ENCODE measurements at regions not wholly inside any gene's neighbourhood (a gene's known extent, or its start where the extent isn't known, plus 50 kb on each side); places are given as distances from the start of the nearest gene placed in this dataset.

- no peak for DNase-seq (ENCODE audit: low spot score)
- FAIRE-seq, result no peak
Measured at GRCh38 chr2:128835342-128835855, 516.7 kb upstream of the HS6ST1 start.

- FAIRE-seq (no peak), DNase-seq (ENCODE audit: low spot score) (no peak)
Measured at GRCh38 chr2:128835974-128836373, 517.3 kb upstream of the HS6ST1 start.

GRCh38 chr2:128836559-128837100, 518.0 kb upstream of the HS6ST1 start:
- DNase-seq (ENCODE audit: low spot score) (no peak), FAIRE-seq (no peak)

- FAIRE-seq (no peak), DNase-seq (ENCODE audit: low spot score) (no peak)
Measured at GRCh38 chr2:128838244-128838643, 519.6 kb upstream of the HS6ST1 start.

GRCh38 chr2:128841803-128842202, 523.1 kb upstream of the HS6ST1 start:
- DNase-seq (ENCODE audit: low spot score) (no peak), FAIRE-seq (no peak)

- FAIRE-seq (no peak), DNase-seq (ENCODE audit: low spot score) (no peak)
Measured at GRCh38 chr2:128867311-128867710, 548.6 kb upstream of the HS6ST1 start.

- FAIRE-seq, result no peak
Measured at GRCh38 chr2:128867936-128868636, 549.4 kb upstream of the HS6ST1 start.

GRCh38 chr2:128868686-128869551, 550.3 kb upstream of the HS6ST1 start:
- no peak for FAIRE-seq
- DNase-seq (ENCODE audit: low spot score), result no peak

More at GRCh38 chr2:128867936-128868636, 549.4 kb upstream of the HS6ST1 start:
- DNase-seq (ENCODE audit: low spot score), result no peak

- no peak for DNase-seq (ENCODE audit: low spot score)
- no peak for FAIRE-seq
Measured at GRCh38 chr2:128874608-128875007, 555.9 kb upstream of the HS6ST1 start.

GRCh38 chr2:128876986-128877983, 558.6 kb upstream of the HS6ST1 start:
- DNase-seq (ENCODE audit: low spot score), result no peak
- no peak for FAIRE-seq

- DNase-seq (ENCODE audit: low spot score) (no peak), FAIRE-seq (no peak)
Measured at GRCh38 chr2:128879161-128879560, 560.5 kb upstream of the HS6ST1 start.

GRCh38 chr2:128894896-128895295, 576.2 kb upstream of the HS6ST1 start:
- no peak for FAIRE-seq
- no peak for DNase-seq (ENCODE audit: low spot score)

- DNase-seq (ENCODE audit: low spot score), result no peak
Measured at GRCh38 chr2:128901572-128902391, 583.1 kb upstream of the HS6ST1 start.

GRCh38 chr2:128903637-128904036, 585.0 kb upstream of the HS6ST1 start:
- no peak for DNase-seq (ENCODE audit: low spot score)
- no peak for FAIRE-seq

More at GRCh38 chr2:128901572-128902391, 583.1 kb upstream of the HS6ST1 start:
- no peak for FAIRE-seq

- no peak for DNase-seq (ENCODE audit: low spot score)
- FAIRE-seq, result no peak
Measured at GRCh38 chr2:128911276-128911675, 592.6 kb upstream of the HS6ST1 start.

GRCh38 chr2:128914320-128914719, 595.7 kb upstream of the HS6ST1 start:
- no peak for DNase-seq (ENCODE audit: low spot score)
- no peak for FAIRE-seq

- DNase-seq (ENCODE audit: low spot score) (no peak), FAIRE-seq (no peak)
Measured at GRCh38 chr2:128921751-128922150, 603.1 kb upstream of the HS6ST1 start.

GRCh38 chr2:128922154-128922553, 603.5 kb upstream of the HS6ST1 start:
- DNase-seq (ENCODE audit: low spot score), result no peak
- no peak for FAIRE-seq

- FAIRE-seq (no peak), DNase-seq (ENCODE audit: low spot score) (no peak)
Measured at GRCh38 chr2:128925631-128926030, 607.0 kb upstream of the HS6ST1 start.

GRCh38 chr2:128930101-128930500, 611.4 kb upstream of the HS6ST1 start:
- DNase-seq (ENCODE audit: low spot score) (no peak), FAIRE-seq (no peak)

Measured in RCC 7860 (cell line).